ENCODE measurements at regions not wholly inside any gene's neighbourhood (a gene's known extent, or its start where the extent isn't known, plus 50 kb on each side); places are given as distances from the start of the nearest gene placed in this dataset.

- TF ChIP-seq EZH2 (optimal IDR thresholded peaks at IDR 0.05; ENCODE audit: low read depth, low read length) (no peak), CTCF (IDR thresholded peaks at IDR 0.05; ENCODE audit: low read length) (no peak), EZH2phosphoT487 (IDR thresholded peaks at IDR 0.05; ENCODE audit: low read length) (no peak)
- no peak overlapping the region for H2AFZ ChIP-seq (ENCODE audit: low read length)
- H3K36me3 ChIP-seq (replicated peaks; ENCODE audit: insufficient read depth, low read length), result no peaks in the 10 kb centered on the region
- no peaks in the 10 kb centered on the region for H3F3A ChIP-seq (ENCODE audit: insufficient read depth, low read length)
- no peak for DNase-seq
- no peaks in the 10 kb centered on the region for H4K20me1 ChIP-seq (ENCODE audit: insufficient read depth, low read length)
- H3K27me3 ChIP-seq (replicated peaks; ENCODE audit: insufficient read depth, low read length), result no peaks in the 10 kb centered on the region
- no peak overlapping the region for H3K4me3 ChIP-seq (ENCODE audit: low read length)
- no peaks in the 10 kb centered on the region for H3K4me1 ChIP-seq (ENCODE audit: low read length)
- H3K9me2 ChIP-seq (replicated peaks; ENCODE audit: insufficient read depth, low read length), result no peaks in the 10 kb centered on the region
- no peaks in the 10 kb centered on the region for H3K79me2 ChIP-seq (ENCODE audit: low read length)
- no peak overlapping the region for H3K4me2 ChIP-seq (ENCODE audit: low read depth, low read length)
- no peak overlapping the region for H3K27ac ChIP-seq (ENCODE audit: low read length)
- H3K9ac ChIP-seq (ENCODE audit: low read length), result no peak overlapping the region
- H3K9me3 ChIP-seq (replicated peaks; ENCODE audit: insufficient read depth, low read length), result no peaks in the 10 kb centered on the region
Measured at GRCh38 chr7:84548366-84549365, 354.1 kb upstream of the SEMA3A start.

- Histone ChIP-seq H3K36me3 (replicated peaks; ENCODE audit: insufficient read depth, low read length) (no peaks in the 10 kb centered on the region), H3F3A (ENCODE audit: insufficient read depth, low read length) (no peaks in the 10 kb centered on the region), H3K9me2 (replicated peaks; ENCODE audit: insufficient read depth, low read length) (no peaks in the 10 kb centered on the region), H3K4me1 (ENCODE audit: low read length) (no peaks in the 10 kb centered on the region), H3K79me2 (ENCODE audit: low read length) (no peaks in the 10 kb centered on the region), H4K20me1 (ENCODE audit: insufficient read depth, low read length) (no peaks in the 10 kb centered on the region), H3K27me3 (replicated peaks; ENCODE audit: insufficient read depth, low read length) (no peaks in the 10 kb centered on the region), H3K27ac (ENCODE audit: low read length) (no peak overlapping the region), H2AFZ (ENCODE audit: low read length) (no peak overlapping the region), H3K9me3 (replicated peaks; ENCODE audit: insufficient read depth, low read length) (no peaks in the 10 kb centered on the region), H3K9ac (ENCODE audit: low read length) (no peak overlapping the region), H3K4me3 (ENCODE audit: low read length) (no peak overlapping the region), H3K4me2 (ENCODE audit: low read depth, low read length) (no peak overlapping the region)
- no peak for DNase-seq
- TF ChIP-seq CTCF (IDR thresholded peaks at IDR 0.05; ENCODE audit: low read length), result no peak
- no peak for TF ChIP-seq EZH2 (optimal IDR thresholded peaks at IDR 0.05; ENCODE audit: low read depth, low read length)
- TF ChIP-seq EZH2phosphoT487 (IDR thresholded peaks at IDR 0.05; ENCODE audit: low read length), result no peak
Measured at GRCh38 chr7:84547331-84547730, 352.7 kb upstream of the SEMA3A start.

- Histone ChIP-seq H3K27me3 (replicated peaks; ENCODE audit: insufficient read depth, low read length) (no peaks in the 10 kb centered on the region), H3F3A (ENCODE audit: insufficient read depth, low read length) (no peaks in the 10 kb centered on the region), H4K20me1 (ENCODE audit: insufficient read depth, low read length) (no peaks in the 10 kb centered on the region)
Measured at GRCh38 chr7:84546403-84546802, 351.8 kb upstream of the SEMA3A start.

More at GRCh38 chr7:84546403-84546802, 351.8 kb upstream of the SEMA3A start:
- no peak overlapping the region for H2AFZ ChIP-seq (ENCODE audit: low read length)
- no peak for TF ChIP-seq EZH2phosphoT487 (IDR thresholded peaks at IDR 0.05; ENCODE audit: low read length)
- TF ChIP-seq CTCF (IDR thresholded peaks at IDR 0.05; ENCODE audit: low read length), result no peak
- no peak for TF ChIP-seq EZH2 (optimal IDR thresholded peaks at IDR 0.05; ENCODE audit: low read depth, low read length)
- H3K4me3 ChIP-seq (ENCODE audit: low read length), result no peak overlapping the region
- H3K9me2 ChIP-seq (replicated peaks; ENCODE audit: insufficient read depth, low read length), result no peaks in the 10 kb centered on the region
- no peaks in the 10 kb centered on the region for H3K79me2 ChIP-seq (ENCODE audit: low read length)
- no peaks in the 10 kb centered on the region for H3K4me1 ChIP-seq (ENCODE audit: low read length)
- no peaks in the 10 kb centered on the region for H3K9me3 ChIP-seq (replicated peaks; ENCODE audit: insufficient read depth, low read length)
- no peak overlapping the region for H3K27ac ChIP-seq (ENCODE audit: low read length)
- no peak for DNase-seq
- no peak overlapping the region for H3K9ac ChIP-seq (ENCODE audit: low read length)
- H3K36me3 ChIP-seq (replicated peaks; ENCODE audit: insufficient read depth, low read length), result no peaks in the 10 kb centered on the region
- H3K4me2 ChIP-seq (ENCODE audit: low read depth, low read length), result no peak overlapping the region

All from MM.1S (cell line).